Superior temporal gyrus (tissue), 1 donor: ENCODE measurements at regions not wholly inside any gene's neighbourhood (a gene's known extent, or its start where the extent isn't known, plus 50 kb on each side); places are given as distances from the start of the nearest gene placed in this dataset.
"Not testable (repeated sequence)": the region's sequence is repeated elsewhere in the genome, so short reads cannot be mapped to it uniquely, and the experiment has no call there.

Source experiments
- DNase-seq: peaks from one replicate; pipeline ENCODE4 v3.0.0-alpha.2; 2016; ENCODE audit errors: extremely low spot score

DNA sequence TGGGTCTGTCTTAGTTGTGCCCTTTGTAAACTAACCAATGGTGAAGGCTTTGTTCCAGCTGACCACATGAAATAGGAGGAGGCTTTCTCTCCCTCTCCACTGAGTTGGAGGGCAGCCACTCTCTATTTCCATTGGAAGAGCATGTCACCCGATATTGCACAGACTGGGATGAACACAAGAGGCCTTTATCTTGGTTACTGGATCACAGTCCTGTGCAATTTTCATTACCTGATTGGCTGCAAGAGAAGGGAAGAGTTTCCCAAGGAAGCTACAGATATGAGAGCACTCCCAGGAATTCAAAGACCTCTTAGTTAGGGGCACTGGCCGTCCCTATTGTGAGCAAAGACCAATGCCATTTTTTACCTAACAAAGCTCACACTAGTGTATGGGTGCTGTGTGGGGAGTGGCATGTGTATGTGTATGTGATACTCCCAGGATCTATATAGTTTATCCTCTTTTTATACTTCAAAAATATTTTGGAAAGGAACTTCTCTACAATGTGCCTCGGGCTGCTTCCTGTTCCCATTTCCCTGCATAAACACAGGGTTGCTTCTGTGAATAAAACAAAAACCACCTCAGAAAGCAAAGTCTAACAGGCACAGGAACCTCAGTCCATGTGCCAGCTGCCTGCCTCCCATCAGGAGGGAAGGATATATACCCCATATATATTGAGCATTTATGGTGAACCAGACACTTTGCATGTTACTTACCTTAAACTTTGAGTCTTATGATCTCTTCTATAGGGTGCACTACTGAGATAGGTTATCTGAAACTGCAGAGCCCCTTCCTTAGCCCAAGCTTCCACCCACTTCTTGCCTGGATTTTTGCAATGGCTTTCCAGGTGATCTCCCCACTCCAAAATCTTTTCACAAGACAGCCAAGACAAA, 126.5 kb downstream of the RASSF10 start:
- peak; percentile 95 for DNase-seq

DNA sequence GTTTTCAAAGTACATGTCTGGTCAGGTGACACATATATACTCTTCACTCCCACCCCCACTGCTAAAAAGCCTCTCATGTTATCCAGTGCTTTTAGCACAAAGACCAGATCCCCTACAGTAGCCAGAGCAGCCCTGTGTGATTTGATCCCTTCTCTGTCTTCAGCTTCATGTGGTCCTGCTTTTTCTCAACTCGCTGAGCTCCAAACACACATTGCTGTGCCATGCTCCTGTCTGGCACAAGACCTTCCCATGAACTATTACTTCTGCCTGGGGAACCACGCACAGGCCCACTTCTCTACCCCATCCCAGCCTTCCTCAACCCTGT, 127.1 kb downstream of the RASSF10 start:
- DNase-seq, result no peak

DNA sequence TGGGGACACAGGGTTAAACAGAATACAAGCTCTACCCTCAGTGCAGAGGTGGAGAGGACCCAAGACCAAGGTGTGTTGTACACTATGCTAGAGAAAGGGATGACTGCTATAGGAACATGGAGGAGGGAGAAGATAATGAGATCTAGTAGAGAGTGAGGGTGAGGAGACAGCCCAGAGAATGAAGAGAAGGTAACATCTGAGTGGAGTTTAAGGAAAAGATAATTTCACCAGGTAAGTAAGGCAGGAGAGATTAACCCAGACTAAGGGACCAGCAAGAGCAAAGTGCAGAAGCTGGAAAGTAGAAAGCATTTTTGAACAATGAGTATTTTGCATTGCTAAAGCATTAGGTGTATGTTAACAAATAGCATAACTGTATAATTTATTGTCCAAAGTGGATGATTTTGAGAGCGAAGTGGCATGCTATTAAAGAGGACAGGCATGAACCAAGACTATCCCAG, 128.8 kb downstream of the RASSF10 start:
- DNase-seq, result no peak

DNA sequence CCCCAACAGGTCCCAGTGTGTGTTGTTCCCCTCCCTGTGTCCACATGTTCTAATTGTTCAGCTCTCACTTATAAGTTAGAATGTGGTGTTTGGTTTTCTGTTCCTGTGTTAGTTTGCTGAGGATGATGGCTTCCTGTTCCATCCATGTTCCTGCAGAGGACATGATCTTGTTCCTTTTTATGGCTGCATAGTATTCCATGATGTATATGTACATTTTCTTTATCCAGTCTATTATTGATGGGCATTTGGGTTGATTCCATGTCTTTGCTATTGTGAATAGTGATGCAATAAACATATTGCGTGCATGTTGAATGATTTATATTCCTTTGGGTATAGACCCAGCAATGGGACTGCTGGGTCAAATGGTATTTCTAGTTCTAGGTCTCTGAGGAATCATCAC, 130.0 kb downstream of the RASSF10 start:
- not testable (repeated sequence) for DNase-seq

- no peak for DNase-seq
These were observed 131.1 kb downstream of the RASSF10 start for GRCh38 chr11:13140028-13140870.

- no peak for DNase-seq
These were observed 131.9 kb downstream of the RASSF10 start for GRCh38 chr11:13140873-13141655.

DNA sequence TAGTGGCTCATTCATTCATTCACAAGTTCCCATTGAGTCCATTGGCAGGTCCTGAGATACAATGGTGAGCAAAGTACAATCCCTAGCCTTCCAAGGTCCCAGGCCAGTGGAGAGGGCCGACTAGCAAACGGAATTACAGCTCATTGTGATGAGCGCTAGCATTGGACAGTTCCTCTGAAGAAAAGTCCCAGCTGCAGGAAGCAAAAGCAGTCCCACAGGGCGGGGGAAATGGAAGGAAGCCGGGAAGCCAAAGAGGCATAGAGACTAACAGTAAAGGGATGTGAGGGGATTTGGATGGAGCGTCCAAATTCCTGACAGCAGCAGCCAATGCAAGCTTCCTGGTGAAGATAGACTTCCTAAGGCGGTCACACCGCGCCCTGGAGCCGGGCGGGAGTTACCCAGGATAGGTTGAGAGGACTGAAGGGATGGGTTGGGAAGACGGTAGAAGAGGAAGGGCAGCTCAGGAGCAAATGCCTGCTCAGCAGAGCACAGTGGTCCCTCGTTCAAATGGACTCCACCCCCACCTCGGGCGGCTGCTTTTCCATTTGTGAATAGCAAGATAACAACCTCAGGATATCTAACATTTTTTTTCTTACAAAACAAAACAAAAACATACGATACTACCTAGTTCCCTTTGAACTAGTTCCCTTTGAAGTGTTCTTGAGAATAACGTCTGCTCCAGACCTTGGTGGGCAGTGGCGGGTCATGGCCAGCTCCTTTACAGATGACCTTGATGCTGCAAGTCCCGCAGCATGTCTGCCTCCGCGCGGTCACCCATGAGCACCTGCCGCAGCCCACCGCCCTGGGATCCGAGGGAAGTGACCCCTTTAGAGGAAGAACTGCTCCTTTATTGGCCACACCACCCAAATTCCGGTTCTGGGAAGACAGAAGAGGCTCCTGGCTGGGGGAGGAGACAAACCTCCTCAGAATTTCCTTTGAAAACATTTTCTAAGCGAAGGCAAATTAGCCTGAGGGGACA, 132.9 kb downstream of the RASSF10 start:
- no peak for DNase-seq

DNA sequence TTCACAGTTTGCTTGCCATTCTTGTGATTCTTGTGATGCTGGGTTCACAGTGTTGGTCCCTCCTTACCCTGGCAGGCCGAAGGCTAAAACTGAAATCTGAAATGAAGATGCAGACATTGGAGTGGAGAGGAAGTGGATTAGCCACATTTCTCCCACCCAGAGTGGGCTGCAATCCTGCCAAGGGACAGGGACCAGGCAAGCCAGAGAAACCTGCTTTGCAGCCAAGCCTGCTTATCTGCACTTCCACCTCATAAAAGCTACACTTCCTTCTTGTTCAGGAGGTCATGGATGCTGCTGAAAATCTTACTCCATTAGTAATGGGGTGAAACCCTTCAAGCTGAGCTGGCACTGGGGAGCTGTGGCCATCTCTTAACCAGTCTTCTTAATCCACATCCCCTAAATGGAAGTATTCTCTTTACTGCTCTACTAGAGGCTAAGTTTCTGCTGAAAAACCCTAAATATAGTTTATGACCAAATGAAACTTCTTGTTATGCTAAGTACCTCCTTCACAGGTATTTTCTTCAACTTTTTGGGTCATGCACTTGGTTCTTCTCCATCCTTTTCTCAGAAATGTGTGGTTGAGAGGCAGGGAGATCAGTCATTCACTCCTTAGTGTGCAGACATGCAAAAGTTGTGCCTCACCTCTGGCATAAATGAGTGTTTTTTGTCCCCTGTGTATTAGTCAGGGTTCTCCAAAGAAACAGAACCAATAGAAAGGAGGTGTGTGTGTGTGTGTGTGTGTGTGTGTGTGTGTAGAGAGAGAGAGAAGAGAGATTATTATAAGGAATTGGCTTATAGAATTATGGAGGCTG, 133.9 kb upstream of the BMAL1 start:
- no peak for DNase-seq

DNA sequence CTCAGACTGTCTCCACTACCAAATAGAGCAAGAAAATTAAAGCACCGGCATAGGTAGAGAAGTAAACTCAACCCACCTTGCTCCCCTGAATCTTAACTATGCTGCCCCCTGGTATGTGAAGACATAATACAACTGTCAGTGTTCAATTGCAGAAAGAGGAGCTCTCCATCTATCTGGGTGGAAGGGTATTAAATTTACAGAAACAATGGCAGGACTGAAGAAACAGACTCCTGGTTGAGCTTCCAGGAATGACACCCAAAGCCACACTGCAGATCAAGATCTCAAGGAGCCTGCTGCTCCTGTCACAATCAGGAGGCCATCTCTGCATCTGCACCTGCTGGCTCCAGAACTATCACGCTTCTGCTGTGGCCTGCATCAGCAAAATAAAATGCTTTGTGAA, 132.1 kb upstream of the BMAL1 start:
- DNase-seq, result no peak

GRCh38 chr11:13149991-13150390, 127.6 kb upstream of the BMAL1 start:
- no peak for DNase-seq

DNA sequence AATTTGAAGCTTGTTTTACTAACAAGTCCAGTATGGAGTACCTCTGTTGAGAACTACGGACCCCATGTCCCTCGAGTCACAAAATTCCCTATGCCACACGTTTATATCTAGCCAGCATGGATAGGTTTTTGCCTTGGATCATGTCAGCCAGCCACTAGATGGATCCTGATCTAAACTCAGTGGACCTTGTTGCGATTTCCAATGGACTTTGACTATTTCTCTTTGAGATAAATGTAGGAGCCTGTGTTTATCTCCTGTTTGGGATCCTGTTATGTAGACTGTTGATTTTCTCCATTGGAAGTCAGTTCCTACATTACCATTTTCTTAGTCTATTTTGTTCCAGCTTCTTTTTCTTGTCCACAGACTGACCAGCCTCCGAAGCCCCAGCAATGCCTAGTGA, 127.1 kb upstream of the BMAL1 start:
- no peak for DNase-seq

GRCh38 chr11:13152264-13152663, 125.3 kb upstream of the BMAL1 start:
- no peak for DNase-seq

DNA sequence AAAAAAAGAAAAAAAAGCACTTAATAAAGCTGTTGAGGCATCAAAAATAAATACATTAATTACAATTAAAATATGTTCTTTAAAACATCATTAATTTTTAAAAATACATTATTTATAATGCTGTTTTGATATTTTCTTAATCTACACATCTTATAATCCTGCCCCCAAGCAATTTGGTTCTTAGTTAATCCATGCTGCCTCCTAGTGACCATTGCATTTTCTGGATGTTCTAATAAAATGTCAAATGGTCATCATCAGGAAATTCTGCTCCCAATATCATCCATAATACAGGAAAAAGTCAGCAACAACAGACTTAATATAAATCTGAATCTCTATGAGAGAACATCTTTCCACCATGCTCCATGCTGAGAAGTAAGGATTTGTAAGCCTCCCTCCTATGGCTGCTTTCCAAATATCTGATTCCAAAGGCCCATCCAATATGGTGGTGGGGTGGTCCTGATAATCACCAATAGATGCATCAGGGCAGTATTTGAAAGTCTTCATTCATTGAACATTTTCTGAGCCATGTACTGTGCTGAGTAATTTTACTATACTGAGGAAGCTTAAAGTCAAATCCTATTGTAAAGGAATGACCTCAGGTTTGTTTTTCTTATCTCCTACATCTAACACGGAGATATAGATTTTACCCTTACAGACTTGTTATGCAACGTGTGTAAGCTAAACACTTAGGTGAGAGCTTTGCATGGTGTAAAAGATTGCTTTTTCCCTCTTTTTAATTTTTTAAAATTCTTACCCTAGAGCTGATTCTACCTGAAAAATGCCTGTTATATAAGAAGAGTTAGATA, 124.7 kb upstream of the BMAL1 start:
- peak; percentile 80 for DNase-seq

- DNase-seq, result not testable (repeated sequence)
These were observed 123.2 kb upstream of the BMAL1 start for GRCh38 chr11:13154374-13154773.

GRCh38 chr11:13160346-13160745, 117.2 kb upstream of the BMAL1 start:
- DNase-seq, result no peak

GRCh38 chr11:13160806-13161205, 116.8 kb upstream of the BMAL1 start:
- DNase-seq, result no peak

GRCh38 chr11:13163158-13163557, 114.4 kb upstream of the BMAL1 start:
- DNase-seq, result no peak

DNA sequence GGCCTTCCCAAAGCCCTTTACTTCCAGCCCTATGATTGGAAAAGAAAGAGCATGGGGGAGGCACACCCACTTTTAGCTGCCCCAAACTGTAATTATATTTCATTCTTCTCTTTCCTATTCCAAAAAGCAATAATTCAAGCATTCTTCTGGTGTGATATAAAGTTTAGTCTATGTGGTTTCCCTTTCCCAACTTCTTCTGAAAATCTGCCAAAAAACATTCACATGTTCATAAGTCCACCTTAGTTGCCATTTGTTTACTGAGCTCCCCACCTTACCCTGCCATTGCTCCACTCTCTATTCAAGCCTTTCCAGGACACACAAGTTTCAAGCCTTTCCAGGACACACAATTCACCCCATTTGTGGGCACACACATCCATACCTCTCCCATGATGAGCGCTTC, 111.6 kb upstream of the BMAL1 start:
- DNase-seq, result no peak

DNA sequence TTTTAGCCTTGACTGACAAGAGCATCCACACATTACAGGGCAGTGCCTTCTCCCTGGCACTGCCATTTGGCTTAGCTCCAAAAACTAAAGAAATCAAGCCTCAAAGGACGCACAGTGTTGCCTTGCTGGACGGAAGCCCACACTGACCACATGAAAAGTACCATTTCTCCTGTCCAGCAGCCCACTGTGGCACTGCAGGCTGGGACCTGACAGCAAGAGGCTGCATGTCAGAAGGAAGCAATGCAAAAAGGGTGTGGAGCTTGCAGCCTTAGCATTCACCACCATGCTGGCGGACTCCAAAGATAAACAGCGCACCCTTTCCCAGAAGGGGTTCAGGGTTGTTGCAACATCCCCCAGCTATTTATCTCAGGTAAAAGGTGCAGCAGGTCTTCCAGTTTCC, 109.3 kb upstream of the BMAL1 start:
- no peak for DNase-seq
